Neural cell (in vitro differentiated cells): ENCODE measurements at regions not wholly inside any gene's neighbourhood (a gene's known extent, or its start where the extent isn't known, plus 50 kb on each side); places are given as distances from the start of the nearest gene placed in this dataset.

Experiments used
- POLR2AphosphoS5 ChIP-seq: IDR thresholded peaks from 2 replicates; pipeline ENCODE4 v1.6.1; 2012
- TF ChIP-seq, protein P1 (sequence below): fragments of 450-650 bp; IDR thresholded peaks from 2 replicates; pipeline ENCODE4 v1.5.1; 2014; ENCODE audit warnings: antibody characterized with exemption, mild to moderate bottlenecking, moderate library complexity; ENCODE audit not compliant: poor library complexity, severe bottlenecking
- TF ChIP-seq, protein P2 (sequence below): IDR thresholded peaks from 2 replicates; pipeline ENCODE4 v1.6.1; 2012; ENCODE audit warnings: borderline replicate concordance

DNA sequence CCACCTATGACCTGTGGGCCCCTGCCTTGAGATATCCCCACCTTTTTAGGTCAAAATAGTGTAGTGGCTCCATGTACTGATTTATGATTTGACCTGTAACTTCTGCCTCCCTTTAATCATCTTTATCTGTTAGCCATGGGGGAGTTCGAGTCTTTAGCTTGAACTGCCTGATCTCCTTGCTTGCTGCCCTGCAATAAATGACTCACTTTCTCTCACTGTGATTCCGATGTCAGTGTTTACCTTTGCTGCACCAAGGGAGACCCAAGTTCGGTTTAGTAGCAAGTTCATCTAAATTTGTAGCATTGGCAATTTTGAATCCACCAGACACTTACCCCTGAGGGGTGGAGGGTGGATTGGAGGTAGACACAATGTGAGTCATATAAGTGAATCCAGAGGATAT, 814.6 kb upstream of the AUTS2 start:
- TF ChIP-seq, protein P1, sequence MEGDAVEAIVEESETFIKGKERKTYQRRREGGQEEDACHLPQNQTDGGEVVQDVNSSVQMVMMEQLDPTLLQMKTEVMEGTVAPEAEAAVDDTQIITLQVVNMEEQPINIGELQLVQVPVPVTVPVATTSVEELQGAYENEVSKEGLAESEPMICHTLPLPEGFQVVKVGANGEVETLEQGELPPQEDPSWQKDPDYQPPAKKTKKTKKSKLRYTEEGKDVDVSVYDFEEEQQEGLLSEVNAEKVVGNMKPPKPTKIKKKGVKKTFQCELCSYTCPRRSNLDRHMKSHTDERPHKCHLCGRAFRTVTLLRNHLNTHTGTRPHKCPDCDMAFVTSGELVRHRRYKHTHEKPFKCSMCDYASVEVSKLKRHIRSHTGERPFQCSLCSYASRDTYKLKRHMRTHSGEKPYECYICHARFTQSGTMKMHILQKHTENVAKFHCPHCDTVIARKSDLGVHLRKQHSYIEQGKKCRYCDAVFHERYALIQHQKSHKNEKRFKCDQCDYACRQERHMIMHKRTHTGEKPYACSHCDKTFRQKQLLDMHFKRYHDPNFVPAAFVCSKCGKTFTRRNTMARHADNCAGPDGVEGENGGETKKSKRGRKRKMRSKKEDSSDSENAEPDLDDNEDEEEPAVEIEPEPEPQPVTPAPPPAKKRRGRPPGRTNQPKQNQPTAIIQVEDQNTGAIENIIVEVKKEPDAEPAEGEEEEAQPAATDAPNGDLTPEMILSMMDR = no peak
- no peak for TF ChIP-seq POLR2AphosphoS5
- TF ChIP-seq, protein P2, sequence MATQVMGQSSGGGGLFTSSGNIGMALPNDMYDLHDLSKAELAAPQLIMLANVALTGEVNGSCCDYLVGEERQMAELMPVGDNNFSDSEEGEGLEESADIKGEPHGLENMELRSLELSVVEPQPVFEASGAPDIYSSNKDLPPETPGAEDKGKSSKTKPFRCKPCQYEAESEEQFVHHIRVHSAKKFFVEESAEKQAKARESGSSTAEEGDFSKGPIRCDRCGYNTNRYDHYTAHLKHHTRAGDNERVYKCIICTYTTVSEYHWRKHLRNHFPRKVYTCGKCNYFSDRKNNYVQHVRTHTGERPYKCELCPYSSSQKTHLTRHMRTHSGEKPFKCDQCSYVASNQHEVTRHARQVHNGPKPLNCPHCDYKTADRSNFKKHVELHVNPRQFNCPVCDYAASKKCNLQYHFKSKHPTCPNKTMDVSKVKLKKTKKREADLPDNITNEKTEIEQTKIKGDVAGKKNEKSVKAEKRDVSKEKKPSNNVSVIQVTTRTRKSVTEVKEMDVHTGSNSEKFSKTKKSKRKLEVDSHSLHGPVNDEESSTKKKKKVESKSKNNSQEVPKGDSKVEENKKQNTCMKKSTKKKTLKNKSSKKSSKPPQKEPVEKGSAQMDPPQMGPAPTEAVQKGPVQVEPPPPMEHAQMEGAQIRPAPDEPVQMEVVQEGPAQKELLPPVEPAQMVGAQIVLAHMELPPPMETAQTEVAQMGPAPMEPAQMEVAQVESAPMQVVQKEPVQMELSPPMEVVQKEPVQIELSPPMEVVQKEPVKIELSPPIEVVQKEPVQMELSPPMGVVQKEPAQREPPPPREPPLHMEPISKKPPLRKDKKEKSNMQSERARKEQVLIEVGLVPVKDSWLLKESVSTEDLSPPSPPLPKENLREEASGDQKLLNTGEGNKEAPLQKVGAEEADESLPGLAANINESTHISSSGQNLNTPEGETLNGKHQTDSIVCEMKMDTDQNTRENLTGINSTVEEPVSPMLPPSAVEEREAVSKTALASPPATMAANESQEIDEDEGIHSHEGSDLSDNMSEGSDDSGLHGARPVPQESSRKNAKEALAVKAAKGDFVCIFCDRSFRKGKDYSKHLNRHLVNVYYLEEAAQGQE = no peak
